ENCODE measurements at regions not wholly inside any gene's neighbourhood (a gene's known extent, or its start where the extent isn't known, plus 50 kb on each side); places are given as distances from the start of the nearest gene placed in this dataset.

GRCh38 chr6:167537816-167538215 lies 212.9 kb downstream of the TTLL2 start:
- Histone ChIP-seq H3K4me3 (ENCODE audit: low read length) (no peak overlapping the region), H2AFZ (ENCODE audit: low read length) (no peak overlapping the region), H3K36me3 (ENCODE audit: insufficient read depth, low read length) (no peaks in the 10 kb centered on the region), H3K4me1 (ENCODE audit: low read length) (no peaks in the 10 kb centered on the region), H3K27me3 (ENCODE audit: low read length) (no peaks in the 10 kb centered on the region), H3K9me2 (replicated peaks; ENCODE audit: insufficient read depth, low read length) (no peaks in the 10 kb centered on the region), H3K79me2 (ENCODE audit: low read length) (no peaks in the 10 kb centered on the region), H4K20me1 (ENCODE audit: insufficient read depth, low read depth, low read length) (no peaks in the 10 kb centered on the region), H3K9me3 (ENCODE audit: low read length) (no peaks in the 10 kb centered on the region), H3K27ac (ENCODE audit: low read length) (no peak overlapping the region), H3K9ac (ENCODE audit: low read length) (no peak overlapping the region), H3K4me2 (ENCODE audit: low read depth, low read length, poor library complexity, severe bottlenecking) (no peak overlapping the region)
- DNase-seq: no peak

GRCh38 chr6:167538746-167539145 lies 213.9 kb downstream of the TTLL2 start:
- H3K79me2 ChIP-seq (ENCODE audit: low read length): no peaks in the 10 kb centered on the region
- no peak for DNase-seq
- no peaks in the 10 kb centered on the region for H3K4me1 ChIP-seq (ENCODE audit: low read length)
- H3K36me3 ChIP-seq (ENCODE audit: insufficient read depth, low read length): no peaks in the 10 kb centered on the region
- no peak overlapping the region for H2AFZ ChIP-seq (ENCODE audit: low read length)
- H3K4me3 ChIP-seq (ENCODE audit: low read length): no peak overlapping the region
- H4K20me1 ChIP-seq (ENCODE audit: insufficient read depth, low read depth, low read length): no peaks in the 10 kb centered on the region
- no peaks in the 10 kb centered on the region for H3K27me3 ChIP-seq (ENCODE audit: low read length)
- H3K27ac ChIP-seq (ENCODE audit: low read length): no peak overlapping the region
- H3K9ac ChIP-seq (ENCODE audit: low read length): no peak overlapping the region
- no peak overlapping the region for H3K4me2 ChIP-seq (ENCODE audit: low read depth, low read length, poor library complexity, severe bottlenecking)
- no peaks in the 10 kb centered on the region for H3K9me2 ChIP-seq (replicated peaks; ENCODE audit: insufficient read depth, low read length)
- H3K9me3 ChIP-seq (ENCODE audit: low read length): no peaks in the 10 kb centered on the region

GRCh38 chr6:167540796-167541195 lies 215.9 kb downstream of the TTLL2 start:
- Histone ChIP-seq H3K4me2 (ENCODE audit: low read depth, low read length, poor library complexity, severe bottlenecking) (no peak overlapping the region), H2AFZ (ENCODE audit: low read length) (no peak overlapping the region), H3K27me3 (ENCODE audit: low read length) (no peaks in the 10 kb centered on the region), H3K4me1 (ENCODE audit: low read length) (no peaks in the 10 kb centered on the region), H3K27ac (ENCODE audit: low read length) (no peak overlapping the region), H3K9me2 (replicated peaks; ENCODE audit: insufficient read depth, low read length) (no peaks in the 10 kb centered on the region), H3K4me3 (ENCODE audit: low read length) (no peak overlapping the region), H3K36me3 (ENCODE audit: insufficient read depth, low read length) (no peaks in the 10 kb centered on the region), H3K79me2 (ENCODE audit: low read length) (no peaks in the 10 kb centered on the region), H3K9ac (ENCODE audit: low read length) (no peak overlapping the region), H3K9me3 (ENCODE audit: low read length) (no peaks in the 10 kb centered on the region), H4K20me1 (ENCODE audit: insufficient read depth, low read depth, low read length) (no peaks in the 10 kb centered on the region)
- no peak for DNase-seq

- H3K4me3 ChIP-seq (ENCODE audit: low read length): no peak overlapping the region
- no peaks in the 10 kb centered on the region for H3K4me1 ChIP-seq (ENCODE audit: low read length)
- no peaks in the 10 kb centered on the region for H3K36me3 ChIP-seq (ENCODE audit: insufficient read depth, low read length)
- no peaks in the 10 kb centered on the region for H3K79me2 ChIP-seq (ENCODE audit: low read length)
- no peak overlapping the region for H2AFZ ChIP-seq (ENCODE audit: low read length)
- H3K9me3 ChIP-seq (ENCODE audit: low read length): no peaks in the 10 kb centered on the region
- no peak overlapping the region for H3K4me2 ChIP-seq (ENCODE audit: low read depth, low read length, poor library complexity, severe bottlenecking)
- no peak for DNase-seq
- no peaks in the 10 kb centered on the region for H3K27me3 ChIP-seq (ENCODE audit: low read length)
- no peaks in the 10 kb centered on the region for H3K9me2 ChIP-seq (replicated peaks; ENCODE audit: insufficient read depth, low read length)
- H4K20me1 ChIP-seq (ENCODE audit: insufficient read depth, low read depth, low read length): no peaks in the 10 kb centered on the region
- no peak overlapping the region for H3K27ac ChIP-seq (ENCODE audit: low read length)
- H3K9ac ChIP-seq (ENCODE audit: low read length): no peak overlapping the region
These were observed 216.7 kb downstream of the TTLL2 start for GRCh38 chr6:167541544-167541943.

- H3K9me2 ChIP-seq (replicated peaks; ENCODE audit: insufficient read depth, low read length): no peaks in the 10 kb centered on the region
- no peaks in the 10 kb centered on the region for H3K9me3 ChIP-seq (ENCODE audit: low read length)
- H3K9ac ChIP-seq (ENCODE audit: low read length): no peak overlapping the region
- H4K20me1 ChIP-seq (ENCODE audit: insufficient read depth, low read depth, low read length): no peaks in the 10 kb centered on the region
- H3K27me3 ChIP-seq (ENCODE audit: low read length): no peaks in the 10 kb centered on the region
- H3K79me2 ChIP-seq (ENCODE audit: low read length): no peaks in the 10 kb centered on the region
- H3K4me1 ChIP-seq (ENCODE audit: low read length): no peaks in the 10 kb centered on the region
- no peak overlapping the region for H3K27ac ChIP-seq (ENCODE audit: low read length)
- H3K4me3 ChIP-seq (ENCODE audit: low read length): no peak overlapping the region
- DNase-seq: no peak
- no peak overlapping the region for H3K4me2 ChIP-seq (ENCODE audit: low read depth, low read length, poor library complexity, severe bottlenecking)
- no peak overlapping the region for H2AFZ ChIP-seq (ENCODE audit: low read length)
- no peaks in the 10 kb centered on the region for H3K36me3 ChIP-seq (ENCODE audit: insufficient read depth, low read length)
These were observed 219.0 kb downstream of the TTLL2 start for GRCh38 chr6:167543602-167544497.

GRCh38 chr6:167546611-167547327 lies 221.9 kb downstream of the TTLL2 start:
- no peaks in the 10 kb centered on the region for H4K20me1 ChIP-seq (ENCODE audit: insufficient read depth, low read depth, low read length)
- no peak overlapping the region for H3K27ac ChIP-seq (ENCODE audit: low read length)
- no peaks in the 10 kb centered on the region for H3K9me2 ChIP-seq (replicated peaks; ENCODE audit: insufficient read depth, low read length)
- H3K27me3 ChIP-seq (ENCODE audit: low read length): no peaks in the 10 kb centered on the region
- H3K4me3 ChIP-seq (ENCODE audit: low read length): no peak overlapping the region
- H3K4me1 ChIP-seq (ENCODE audit: low read length): no peaks in the 10 kb centered on the region
- no peak for DNase-seq
- H3K36me3 ChIP-seq (ENCODE audit: insufficient read depth, low read length): no peaks in the 10 kb centered on the region
- no peak overlapping the region for H3K9ac ChIP-seq (ENCODE audit: low read length)
- no peaks in the 10 kb centered on the region for H3K9me3 ChIP-seq (ENCODE audit: low read length)
- H3K4me2 ChIP-seq (ENCODE audit: low read depth, low read length, poor library complexity, severe bottlenecking): no peak overlapping the region
- no peaks in the 10 kb centered on the region for H3K79me2 ChIP-seq (ENCODE audit: low read length)
- no peak overlapping the region for H2AFZ ChIP-seq (ENCODE audit: low read length)

- H3K27ac ChIP-seq (ENCODE audit: low read length): no peak overlapping the region
- DNase-seq: no peak
- no peak overlapping the region for H3K4me2 ChIP-seq (ENCODE audit: low read depth, low read length, poor library complexity, severe bottlenecking)
- no peaks in the 10 kb centered on the region for H3K9me2 ChIP-seq (replicated peaks; ENCODE audit: insufficient read depth, low read length)
- H4K20me1 ChIP-seq (ENCODE audit: insufficient read depth, low read depth, low read length): no peaks in the 10 kb centered on the region
- no peaks in the 10 kb centered on the region for H3K79me2 ChIP-seq (ENCODE audit: low read length)
- no peak overlapping the region for H3K9ac ChIP-seq (ENCODE audit: low read length)
- H3K9me3 ChIP-seq (ENCODE audit: low read length): no peaks in the 10 kb centered on the region
- H3K4me3 ChIP-seq (ENCODE audit: low read length): no peak overlapping the region
- no peaks in the 10 kb centered on the region for H3K4me1 ChIP-seq (ENCODE audit: low read length)
- no peak overlapping the region for H2AFZ ChIP-seq (ENCODE audit: low read length)
- no peaks in the 10 kb centered on the region for H3K36me3 ChIP-seq (ENCODE audit: insufficient read depth, low read length)
- no peaks in the 10 kb centered on the region for H3K27me3 ChIP-seq (ENCODE audit: low read length)
These were observed 222.4 kb downstream of the TTLL2 start for GRCh38 chr6:167547328-167547692.

GRCh38 chr6:167547751-167548150 lies 222.9 kb downstream of the TTLL2 start:
- Histone ChIP-seq H3K36me3 (ENCODE audit: insufficient read depth, low read length) (no peaks in the 10 kb centered on the region), H3K4me2 (ENCODE audit: low read depth, low read length, poor library complexity, severe bottlenecking) (no peak overlapping the region), H3K9me3 (ENCODE audit: low read length) (no peaks in the 10 kb centered on the region), H3K27me3 (ENCODE audit: low read length) (no peaks in the 10 kb centered on the region), H4K20me1 (ENCODE audit: insufficient read depth, low read depth, low read length) (no peaks in the 10 kb centered on the region), H3K4me3 (ENCODE audit: low read length) (no peak overlapping the region), H3K79me2 (ENCODE audit: low read length) (no peaks in the 10 kb centered on the region), H3K9me2 (replicated peaks; ENCODE audit: insufficient read depth, low read length) (no peaks in the 10 kb centered on the region), H3K4me1 (ENCODE audit: low read length) (no peaks in the 10 kb centered on the region), H3K27ac (ENCODE audit: low read length) (no peak overlapping the region), H2AFZ (ENCODE audit: low read length) (no peak overlapping the region), H3K9ac (ENCODE audit: low read length) (no peak overlapping the region)
- no peak for DNase-seq

All from Karpas-422 (cell line).